DOHH2 (cell line): ENCODE measurements at regions not wholly inside any gene's neighbourhood (a gene's known extent, or its start where the extent isn't known, plus 50 kb on each side); places are given as distances from the start of the nearest gene placed in this dataset.

Experiments
- H3F3A ChIP-seq: fragments of 200-600 bp; sonication (generic), shearing (Covaris generic); 2 replicates; pipeline ENCODE4 v1.6.0; 2016; ENCODE audit warnings: antibody characterized with exemption, mild to moderate bottlenecking; ENCODE audit not compliant: control insufficient read depth, insufficient read depth
- H3K27ac ChIP-seq: fragments of 200-600 bp; sonication (generic); 2 replicates; pipeline ENCODE4 v1.5.1; 2014; ENCODE audit warnings: low read depth, mild to moderate bottlenecking, low read length, moderate library complexity
- H3K27me3 ChIP-seq: fragments of 200-600 bp; sonication (generic); 2 replicates; pipeline ENCODE4 v1.6.1; 2014; ENCODE audit warnings: mild to moderate bottlenecking, low read length, mixed read lengths; ENCODE audit not compliant: control insufficient read depth
- H3K36me3 ChIP-seq: fragments of 200-600 bp; sonication (generic); 2 replicates; pipeline ENCODE4 v1.6.1; 2014; ENCODE audit warnings: mild to moderate bottlenecking, low read length, moderate library complexity, mixed read lengths; ENCODE audit not compliant: control insufficient read depth
- H3K4me1 ChIP-seq: fragments of 200-600 bp; sonication (generic); 2 replicates; pipeline ENCODE4 v1.6.1; 2014; ENCODE audit warnings: mild to moderate bottlenecking, low read length, mixed read lengths; ENCODE audit not compliant: control insufficient read depth
- H3K4me2 ChIP-seq: fragments of 200-600 bp; sonication (generic); 2 replicates; pipeline ENCODE4 v1.6.0; 2014; ENCODE audit warnings: mild to moderate bottlenecking, low read length, moderate library complexity
- H3K4me3 ChIP-seq: fragments of 200-600 bp; sonication (generic); 2 replicates; pipeline ENCODE4 v1.5.1; 2014; ENCODE audit warnings: mild to moderate bottlenecking, low read length, mixed read lengths
- H3K79me2 ChIP-seq: fragments of 200-600 bp; sonication (generic); 2 replicates; pipeline ENCODE4 v1.6.1; 2014; ENCODE audit warnings: mild to moderate bottlenecking, low read length, mixed read lengths; ENCODE audit not compliant: control insufficient read depth
- H3K9me2 ChIP-seq: fragments of 200-600 bp; sonication (generic); replicated peaks from 2 replicates; pipeline ENCODE4 v1.6.1; 2014; ENCODE audit warnings: mild to moderate bottlenecking, low read length, mixed read lengths; ENCODE audit not compliant: control insufficient read depth
- H3K9me3 ChIP-seq: fragments of 200-600 bp; sonication (generic); 2 replicates; pipeline ENCODE4 v1.6.1; 2014; ENCODE audit warnings: antibody characterized with exemption, low read length, mixed read lengths; ENCODE audit not compliant: control insufficient read depth, insufficient read depth
- H4K20me1 ChIP-seq: fragments of 200-600 bp; sonication (generic); 2 replicates; pipeline ENCODE4 v1.6.0; 2014; ENCODE audit warnings: low read depth, mild to moderate bottlenecking, antibody characterized with exemption, low read length, moderate library complexity; ENCODE audit not compliant: control insufficient read depth, insufficient read depth
- CTCF ChIP-seq: fragments of 200-600 bp; sonication (generic); IDR thresholded peaks from one replicate; pipeline ENCODE4 v1.5.1; 2014; ENCODE audit warnings: antibody characterized with exemption, mild to moderate bottlenecking, low read depth, low read length; ENCODE audit not compliant: poor library complexity, severe bottlenecking
- EZH2phosphoT487 ChIP-seq: fragments of 200-600 bp; sonication (generic); IDR thresholded peaks from 2 replicates; pipeline ENCODE4 v1.6.1; 2017; ENCODE audit warnings: borderline replicate concordance, mild to moderate bottlenecking, antibody characterized with exemption, low read length, moderate library complexity, mixed read lengths

GRCh38 chr10:100618632-100619255 is 83.0 kb downstream of the HIF1AN start:
- Histone ChIP-seq H3K4me3 (no peak overlapping the region), H4K20me1 (no peaks in the 10 kb centered on the region), H3K27me3 (peaks cover 16% of the 10 kb centered on the region), H3K9me2 (no peaks in the 10 kb centered on the region), H3K27ac (no peak overlapping the region), H3K4me1 (no peaks in the 10 kb centered on the region), H3F3A (no peaks in the 10 kb centered on the region), H3K79me2 (no peaks in the 10 kb centered on the region), H3K36me3 (no peaks in the 10 kb centered on the region), H3K9me3 (no peaks in the 10 kb centered on the region), H3K4me2 (no peak overlapping the region)
- TF ChIP-seq CTCF (no peak), EZH2phosphoT487 (no peak)

GRCh38 chr10:100620087-100620835 is 84.5 kb downstream of the HIF1AN start:
- H3K9me2 ChIP-seq: no peaks in the 10 kb centered on the region
- H3K4me2 ChIP-seq: no peak overlapping the region
- H3K27ac ChIP-seq: no peak overlapping the region
- no peaks in the 10 kb centered on the region for H3K36me3 ChIP-seq
- no peaks in the 10 kb centered on the region for H4K20me1 ChIP-seq
- H3K79me2 ChIP-seq: no peaks in the 10 kb centered on the region
- TF ChIP-seq CTCF (no peak), EZH2phosphoT487 (no peak)
- peaks cover 16% of the 10 kb centered on the region for H3K27me3 ChIP-seq
- H3K9me3 ChIP-seq: no peaks in the 10 kb centered on the region
- no peak overlapping the region for H3K4me3 ChIP-seq
- H3K4me1 ChIP-seq: no peaks in the 10 kb centered on the region
- no peaks in the 10 kb centered on the region for H3F3A ChIP-seq

- peaks cover 26% of the 10 kb centered on the region for H3K27me3 ChIP-seq
These were observed 85.8 kb downstream of the HIF1AN start for GRCh38 chr10:100621360-100622205.

More at GRCh38 chr10:100621360-100622205, 85.8 kb downstream of the HIF1AN start:
- H3K9me3 ChIP-seq: no peaks in the 10 kb centered on the region
- TF ChIP-seq EZH2phosphoT487: no peak
- no peak for TF ChIP-seq CTCF
- no peaks in the 10 kb centered on the region for H3K4me1 ChIP-seq
- H3K4me3 ChIP-seq: no peak overlapping the region
- no peaks in the 10 kb centered on the region for H3F3A ChIP-seq
- no peaks in the 10 kb centered on the region for H3K36me3 ChIP-seq
- no peaks in the 10 kb centered on the region for H3K79me2 ChIP-seq
- H3K9me2 ChIP-seq: no peaks in the 10 kb centered on the region
- no peak overlapping the region for H3K4me2 ChIP-seq
- no peaks in the 10 kb centered on the region for H4K20me1 ChIP-seq
- no peak overlapping the region for H3K27ac ChIP-seq
